ENCODE measurements at regions not wholly inside any gene's neighbourhood (a gene's known extent, or its start where the extent isn't known, plus 50 kb on each side); places are given as distances from the start of the nearest gene placed in this dataset.

DNA sequence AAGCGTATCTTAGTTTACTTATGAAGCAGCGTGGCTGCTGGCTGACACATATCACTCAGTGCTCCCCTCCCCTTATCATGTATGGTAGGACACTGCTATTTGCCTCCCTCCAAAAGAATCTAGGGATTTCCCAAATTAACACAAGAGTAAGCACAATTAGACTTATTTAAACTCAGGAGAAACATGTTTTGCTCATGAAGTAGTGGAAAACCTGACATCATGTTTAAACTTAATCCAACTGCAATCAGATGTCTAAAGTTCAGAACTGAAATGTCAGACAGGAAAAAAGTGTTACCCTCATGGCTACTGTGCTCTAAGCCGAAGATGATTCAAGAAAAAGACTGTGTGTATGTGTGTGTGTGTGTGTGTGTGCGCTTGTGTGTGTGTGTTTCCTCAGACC, 324.1 kb upstream of the TNC start:
- H3K4me1 ChIP-seq (ENCODE audit: insufficient read depth, poor library complexity, severe bottlenecking): no peaks in the 10 kb centered on the region
- DNase-seq (ENCODE audit: low spot score) (no peak), ATAC-seq (ENCODE audit: low read depth) (no peak)
- no peak overlapping the region for H3K4me3 ChIP-seq (ENCODE audit: severe bottlenecking)
- H3K36me3 ChIP-seq (ENCODE audit: low read depth): no peaks in the 10 kb centered on the region
- no peaks in the 10 kb centered on the region for H3K9me3 ChIP-seq (ENCODE audit: severe bottlenecking)
- no peak for TF ChIP-seq CTCF (IDR thresholded peaks at IDR 0.05; ENCODE audit: poor library complexity, severe bottlenecking)
- H3K27ac ChIP-seq (ENCODE audit: poor library complexity, severe bottlenecking): no peak overlapping the region
- H3K27me3 ChIP-seq (ENCODE audit: insufficient read depth, poor library complexity, severe bottlenecking): no peaks in the 10 kb centered on the region

- no peaks in the 10 kb centered on the region for H3K9me3 ChIP-seq (ENCODE audit: severe bottlenecking)
- no peaks in the 10 kb centered on the region for H3K4me1 ChIP-seq (ENCODE audit: insufficient read depth, poor library complexity, severe bottlenecking)
- no peak overlapping the region for H3K27ac ChIP-seq (ENCODE audit: poor library complexity, severe bottlenecking)
- no peaks in the 10 kb centered on the region for H3K36me3 ChIP-seq (ENCODE audit: low read depth)
- no peak for TF ChIP-seq CTCF (IDR thresholded peaks at IDR 0.05; ENCODE audit: poor library complexity, severe bottlenecking)
- no peak for ATAC-seq (ENCODE audit: low read depth)
- no peak for DNase-seq (ENCODE audit: low spot score)
- H3K4me3 ChIP-seq (ENCODE audit: severe bottlenecking): no peak overlapping the region
- no peaks in the 10 kb centered on the region for H3K27me3 ChIP-seq (ENCODE audit: insufficient read depth, poor library complexity, severe bottlenecking)
Measured at GRCh38 chr9:115443890-115444289, 325.9 kb upstream of the TNC start.

- DNase-seq (ENCODE audit: low spot score): no peak
- Histone ChIP-seq H3K4me1 (ENCODE audit: insufficient read depth, poor library complexity, severe bottlenecking) (no peaks in the 10 kb centered on the region), H3K36me3 (ENCODE audit: low read depth) (no peaks in the 10 kb centered on the region), H3K9me3 (ENCODE audit: severe bottlenecking) (no peaks in the 10 kb centered on the region), H3K27ac (ENCODE audit: poor library complexity, severe bottlenecking) (no peak overlapping the region), H3K27me3 (ENCODE audit: insufficient read depth, poor library complexity, severe bottlenecking) (no peaks in the 10 kb centered on the region), H3K4me3 (ENCODE audit: severe bottlenecking) (no peak overlapping the region)
- TF ChIP-seq CTCF (IDR thresholded peaks at IDR 0.05; ENCODE audit: poor library complexity, severe bottlenecking): no peak
- no peak for ATAC-seq (ENCODE audit: low read depth)
Measured at GRCh38 chr9:115444959-115445358, 327.0 kb upstream of the TNC start.

GRCh38 chr9:115445655-115446054, 327.7 kb upstream of the TNC start:
- DNase-seq (ENCODE audit: low spot score) (no peak), ATAC-seq (ENCODE audit: low read depth) (no peak)
- no peak for TF ChIP-seq CTCF (IDR thresholded peaks at IDR 0.05; ENCODE audit: poor library complexity, severe bottlenecking)
- Histone ChIP-seq H3K4me1 (ENCODE audit: insufficient read depth, poor library complexity, severe bottlenecking) (no peaks in the 10 kb centered on the region), H3K9me3 (ENCODE audit: severe bottlenecking) (no peaks in the 10 kb centered on the region), H3K4me3 (ENCODE audit: severe bottlenecking) (no peak overlapping the region), H3K36me3 (ENCODE audit: low read depth) (no peaks in the 10 kb centered on the region), H3K27me3 (ENCODE audit: insufficient read depth, poor library complexity, severe bottlenecking) (no peaks in the 10 kb centered on the region), H3K27ac (ENCODE audit: poor library complexity, severe bottlenecking) (no peak overlapping the region)

GRCh38 chr9:115456515-115456914, 338.6 kb upstream of the TNC start:
- Histone ChIP-seq H3K27me3 (ENCODE audit: insufficient read depth, poor library complexity, severe bottlenecking) (no peaks in the 10 kb centered on the region), H3K36me3 (ENCODE audit: low read depth) (no peaks in the 10 kb centered on the region), H3K27ac (ENCODE audit: poor library complexity, severe bottlenecking) (no peak overlapping the region), H3K4me1 (ENCODE audit: insufficient read depth, poor library complexity, severe bottlenecking) (no peaks in the 10 kb centered on the region), H3K4me3 (ENCODE audit: severe bottlenecking) (no peak overlapping the region), H3K9me3 (ENCODE audit: severe bottlenecking) (no peaks in the 10 kb centered on the region)
- no peak for TF ChIP-seq CTCF (IDR thresholded peaks at IDR 0.05; ENCODE audit: poor library complexity, severe bottlenecking)
- no peak for ATAC-seq (ENCODE audit: low read depth)
- DNase-seq (ENCODE audit: low spot score): no peak
